ENCODE measurements at regions not wholly inside any gene's neighbourhood (a gene's known extent, or its start where the extent isn't known, plus 50 kb on each side); places are given as distances from the start of the nearest gene placed in this dataset.
"Not testable (repeated sequence)": the region's sequence is repeated elsewhere in the genome, so short reads cannot be mapped to it uniquely, and the experiment has no call there.

GRCh38 chr9:75545287-75545686 is 345.2 kb upstream of the PCSK5 start:
- Histone ChIP-seq H3K9me3 (no peaks in the 10 kb centered on the region), H3K4me3 (no peak overlapping the region), H3K27ac (no peak overlapping the region), H3K4me1 (no peaks in the 10 kb centered on the region), H3K27me3 (no peaks in the 10 kb centered on the region), H3K36me3 (no peaks in the 10 kb centered on the region)
- WGBS, 5 donors: 38 to 52% (median 46%) methylated on average over 3 of the region's 3 CpGs
- no peak for TF ChIP-seq POLR2AphosphoS5 (IDR thresholded peaks at IDR 0.05)
- TF ChIP-seq POLR2A (IDR thresholded peaks at IDR 0.05): no peak
- no peak for TF ChIP-seq EP300 (IDR thresholded peaks at IDR 0.05)
- no peak for TF ChIP-seq CTCF (IDR thresholded peaks at IDR 0.05)
- no peak for DNase-seq
- intact Hi-C loops (cut with DNase I; ENCODE audit: low total_unique reads): no loop called here

- DNase-seq: no peak
- Histone ChIP-seq H3K9me3 (no peaks in the 10 kb centered on the region), H3K4me1 (no peaks in the 10 kb centered on the region), H3K4me3 (no peak overlapping the region), H3K36me3 (no peaks in the 10 kb centered on the region), H3K27me3 (no peaks in the 10 kb centered on the region), H3K27ac (no peak overlapping the region)
- TF ChIP-seq POLR2A (IDR thresholded peaks at IDR 0.05): no peak
- TF ChIP-seq POLR2AphosphoS5 (IDR thresholded peaks at IDR 0.05): no peak
- TF ChIP-seq EP300 (IDR thresholded peaks at IDR 0.05): no peak
- no peak for TF ChIP-seq CTCF (IDR thresholded peaks at IDR 0.05)
- 67 to 87% (median 85%) methylated on average over 2 of the region's 2 CpGs for WGBS, 5 donors
- intact Hi-C loops (cut with DNase I; ENCODE audit: low total_unique reads): no loop called here
These were observed 341.6 kb upstream of the PCSK5 start for GRCh38 chr9:75548871-75549270.

- no peak overlapping the region for H3K27ac ChIP-seq
- no peaks in the 10 kb centered on the region for H3K4me1 ChIP-seq
- no peak for TF ChIP-seq POLR2A (IDR thresholded peaks at IDR 0.05)
- TF ChIP-seq POLR2AphosphoS5 (IDR thresholded peaks at IDR 0.05): no peak
- TF ChIP-seq EP300 (IDR thresholded peaks at IDR 0.05): no peak
- no peak for TF ChIP-seq CTCF (IDR thresholded peaks at IDR 0.05)
- DNase-seq: no peak
- peaks cover 0 to 7% (median 0%) of the 10 kb centered on the region in 4 donors for H3K9me3 ChIP-seq
- intact Hi-C loops (cut with DNase I; ENCODE audit: low total_unique reads): no loop called here
- H3K36me3 ChIP-seq: no peaks in the 10 kb centered on the region
- no peak overlapping the region for H3K4me3 ChIP-seq
- no peaks in the 10 kb centered on the region for H3K27me3 ChIP-seq
- WGBS, 5 donors: 38 to 64% (median 52%) methylated on average over 1 of the region's 1 CpG
These were observed 338.6 kb upstream of the PCSK5 start for GRCh38 chr9:75551861-75552260.

- intact Hi-C loops (cut with DNase I; ENCODE audit: low total_unique reads): no loop called here
- Histone ChIP-seq H3K36me3 (no peaks in the 10 kb centered on the region), H3K27me3 (no peaks in the 10 kb centered on the region), H3K27ac (no peak overlapping the region), H3K9me3 (peaks cover 0 to 7% (median 0%) of the 10 kb centered on the region in 4 donors), H3K4me1 (no peaks in the 10 kb centered on the region), H3K4me3 (no peak overlapping the region)
- no peak for TF ChIP-seq CTCF (IDR thresholded peaks at IDR 0.05)
- TF ChIP-seq EP300 (IDR thresholded peaks at IDR 0.05): no peak
- TF ChIP-seq POLR2A (IDR thresholded peaks at IDR 0.05): no peak
- TF ChIP-seq POLR2AphosphoS5 (IDR thresholded peaks at IDR 0.05): no peak
- no peak for DNase-seq
These were observed 337.5 kb upstream of the PCSK5 start for GRCh38 chr9:75552941-75553340.

GRCh38 chr9:75566813-75567212 is 323.7 kb upstream of the PCSK5 start:
- H3K4me1 ChIP-seq; intact Hi-C loops (cut with DNase I; ENCODE audit: low total_unique reads); H3K27me3 ChIP-seq; H3K4me3 ChIP-seq; H3K27ac ChIP-seq; H3K36me3 ChIP-seq: not testable (repeated sequence)
- DNase-seq: peak in 1 of 2 donors; percentile 58
- 21 to 46% (median 27%) methylated on average over 2 of the region's 2 CpGs for WGBS, 5 donors
- H3K9me3 ChIP-seq: peaks cover 0 to 14% (median 8%) of the 10 kb centered on the region in 4 donors

Data from stomach (tissue), 8 donors.